Activated naive CD4-positive, alpha-beta T cell treated with anti-CD3 and anti-CD28 coated beads, Interleukin-2, amount 50 U/mL, for 24 hours (primary cell): ENCODE measurements at regions not wholly inside any gene's neighbourhood (a gene's known extent, or its start where the extent isn't known, plus 50 kb on each side); places are given as distances from the start of the nearest gene placed in this dataset.

Experiments
- H3K27ac Mint-ChIP-seq: one replicate; pipeline ENCODE4 v1.8.0; 2021; ENCODE audit warnings: mild to moderate bottlenecking, mixed read lengths
- H3K27me3 Mint-ChIP-seq: one replicate; pipeline ENCODE4 v1.8.0; 2021; ENCODE audit warnings: mixed read lengths
- H3K36me3 Mint-ChIP-seq: one replicate; pipeline ENCODE4 v1.8.0; 2021; ENCODE audit warnings: mixed read lengths
- H3K4me1 Mint-ChIP-seq: one replicate; pipeline ENCODE4 v1.8.0; 2021; ENCODE audit warnings: mixed read lengths
- H3K4me3 Mint-ChIP-seq: one replicate; pipeline ENCODE4 v1.8.0; 2021; ENCODE audit warnings: mild to moderate bottlenecking, mixed read lengths
- H3K9me3 Mint-ChIP-seq: one replicate; pipeline ENCODE4 v1.8.0; 2021; ENCODE audit warnings: mixed read lengths

DNA sequence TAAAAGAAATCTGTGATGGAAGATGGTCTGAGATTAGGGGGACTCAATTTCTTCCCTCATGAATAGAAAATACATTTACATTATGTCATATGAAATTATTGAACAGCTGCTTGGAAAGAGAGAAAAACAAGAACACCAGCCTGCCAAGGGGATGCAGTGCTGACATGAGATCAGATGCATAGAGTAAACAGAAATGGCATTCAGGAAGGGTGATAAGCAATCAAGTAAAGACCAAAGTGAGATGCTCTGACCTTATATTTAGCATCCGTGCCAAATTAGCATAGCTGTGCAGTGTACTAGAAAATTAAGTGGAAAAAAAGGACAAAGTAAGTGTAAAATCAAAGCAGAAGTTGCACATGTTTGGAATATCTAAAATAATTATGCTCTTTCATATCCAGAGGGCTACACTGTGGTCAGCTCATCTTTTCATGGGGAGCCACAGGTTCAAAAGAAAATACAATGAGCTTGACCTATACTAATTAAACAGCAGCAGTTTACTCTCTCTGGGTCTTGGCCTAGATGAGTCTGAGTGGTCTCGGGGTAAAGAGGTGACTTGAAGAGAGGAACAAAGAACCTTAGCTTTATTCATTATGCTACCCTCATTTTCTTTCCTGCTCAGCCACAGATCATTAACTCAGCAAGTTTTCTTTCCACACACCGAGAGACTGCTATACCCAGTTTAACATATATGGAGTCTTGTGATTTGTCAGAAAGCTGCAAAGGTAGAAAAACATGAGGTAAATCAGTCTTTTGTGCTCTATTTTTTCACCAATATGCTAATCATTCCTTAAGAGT is 359.4 kb upstream of the FOXG1 start:
- peaks cover 16% of the 10 kb centered on the region for H3K9me3 Mint-ChIP-seq
- no peaks in the 10 kb centered on the region for H3K27me3 Mint-ChIP-seq
- H3K36me3 Mint-ChIP-seq, result no peaks in the 10 kb centered on the region
- no peaks in the 10 kb centered on the region for H3K4me1 Mint-ChIP-seq
- H3K4me3 Mint-ChIP-seq, result no peak overlapping the region
- H3K27ac Mint-ChIP-seq, result peak overlapping the region; percentile 19

GRCh38 chr14:28407996-28408395 is 358.6 kb upstream of the FOXG1 start:
- Mint-ChIP-seq H3K4me1 (no peaks in the 10 kb centered on the region), H3K36me3 (no peaks in the 10 kb centered on the region), H3K27ac (no peak overlapping the region), H3K4me3 (no peak overlapping the region), H3K27me3 (no peaks in the 10 kb centered on the region), H3K9me3 (peaks cover 16% of the 10 kb centered on the region)

GRCh38 chr14:28412077-28412476 is 354.5 kb upstream of the FOXG1 start:
- Mint-ChIP-seq H3K9me3 (peaks cover 16% of the 10 kb centered on the region), H3K27me3 (no peaks in the 10 kb centered on the region), H3K36me3 (no peaks in the 10 kb centered on the region), H3K27ac (no peak overlapping the region), H3K4me1 (no peaks in the 10 kb centered on the region), H3K4me3 (no peak overlapping the region)

DNA sequence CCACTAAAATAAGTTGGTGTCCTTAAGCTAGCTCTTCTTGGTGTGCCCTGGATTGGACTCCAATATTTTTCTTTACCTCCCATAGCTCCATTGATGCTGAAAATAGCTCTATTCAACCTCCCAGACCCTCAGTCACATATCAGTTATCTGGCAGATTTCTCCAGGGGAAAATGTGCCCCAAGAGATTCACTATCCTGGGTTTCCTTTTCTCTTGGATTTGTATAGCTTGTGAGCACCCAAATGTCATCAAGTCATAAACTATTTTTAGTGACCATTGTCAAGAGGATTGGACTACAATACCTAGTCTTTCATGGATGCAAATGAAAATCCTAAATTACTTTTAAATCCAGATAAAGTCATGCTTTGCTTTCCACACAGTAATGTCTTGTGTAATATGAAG is 339.6 kb upstream of the FOXG1 start:
- Mint-ChIP-seq H3K36me3 (no peaks in the 10 kb centered on the region), H3K4me1 (no peaks in the 10 kb centered on the region), H3K4me3 (no peak overlapping the region), H3K9me3 (peaks cover 8% of the 10 kb centered on the region), H3K27ac (no peak overlapping the region), H3K27me3 (no peaks in the 10 kb centered on the region)

GRCh38 chr14:28436821-28437220 is 329.8 kb upstream of the FOXG1 start:
- peaks cover 10% of the 10 kb centered on the region for H3K9me3 Mint-ChIP-seq
- H3K27ac Mint-ChIP-seq, result no peak overlapping the region
- no peaks in the 10 kb centered on the region for H3K4me1 Mint-ChIP-seq
- H3K27me3 Mint-ChIP-seq, result no peaks in the 10 kb centered on the region
- no peak overlapping the region for H3K4me3 Mint-ChIP-seq
- H3K36me3 Mint-ChIP-seq, result no peaks in the 10 kb centered on the region

GRCh38 chr14:28461389-28461788 is 305.2 kb upstream of the FOXG1 start:
- Mint-ChIP-seq H3K36me3 (no peaks in the 10 kb centered on the region), H3K9me3 (no peaks in the 10 kb centered on the region), H3K27me3 (no peaks in the 10 kb centered on the region), H3K27ac (no peak overlapping the region), H3K4me3 (no peak overlapping the region), H3K4me1 (no peaks in the 10 kb centered on the region)

DNA sequence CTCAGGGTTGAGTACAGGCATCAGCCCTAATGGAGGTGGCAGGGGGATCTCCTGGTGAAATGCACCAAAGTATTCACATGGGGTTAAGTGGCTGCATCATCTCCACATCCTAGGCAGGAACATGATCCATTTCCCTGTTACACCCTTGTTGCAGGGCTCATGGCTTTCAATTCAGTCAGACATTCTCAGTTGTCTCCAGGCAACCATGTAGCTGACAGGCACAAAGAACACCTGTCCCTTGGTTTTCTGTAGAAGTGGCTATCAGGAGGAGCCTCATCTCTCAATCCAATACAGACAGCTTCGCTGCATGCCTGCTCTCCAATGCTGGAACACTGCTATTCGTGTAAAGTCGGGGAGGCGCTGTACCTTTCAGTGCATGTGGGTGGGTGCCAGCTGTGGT is 299.0 kb upstream of the FOXG1 start:
- no peak overlapping the region for H3K4me3 Mint-ChIP-seq
- peaks cover 8% of the 10 kb centered on the region for H3K9me3 Mint-ChIP-seq
- no peaks in the 10 kb centered on the region for H3K27me3 Mint-ChIP-seq
- no peaks in the 10 kb centered on the region for H3K4me1 Mint-ChIP-seq
- no peaks in the 10 kb centered on the region for H3K36me3 Mint-ChIP-seq
- H3K27ac Mint-ChIP-seq, result no peak overlapping the region

DNA sequence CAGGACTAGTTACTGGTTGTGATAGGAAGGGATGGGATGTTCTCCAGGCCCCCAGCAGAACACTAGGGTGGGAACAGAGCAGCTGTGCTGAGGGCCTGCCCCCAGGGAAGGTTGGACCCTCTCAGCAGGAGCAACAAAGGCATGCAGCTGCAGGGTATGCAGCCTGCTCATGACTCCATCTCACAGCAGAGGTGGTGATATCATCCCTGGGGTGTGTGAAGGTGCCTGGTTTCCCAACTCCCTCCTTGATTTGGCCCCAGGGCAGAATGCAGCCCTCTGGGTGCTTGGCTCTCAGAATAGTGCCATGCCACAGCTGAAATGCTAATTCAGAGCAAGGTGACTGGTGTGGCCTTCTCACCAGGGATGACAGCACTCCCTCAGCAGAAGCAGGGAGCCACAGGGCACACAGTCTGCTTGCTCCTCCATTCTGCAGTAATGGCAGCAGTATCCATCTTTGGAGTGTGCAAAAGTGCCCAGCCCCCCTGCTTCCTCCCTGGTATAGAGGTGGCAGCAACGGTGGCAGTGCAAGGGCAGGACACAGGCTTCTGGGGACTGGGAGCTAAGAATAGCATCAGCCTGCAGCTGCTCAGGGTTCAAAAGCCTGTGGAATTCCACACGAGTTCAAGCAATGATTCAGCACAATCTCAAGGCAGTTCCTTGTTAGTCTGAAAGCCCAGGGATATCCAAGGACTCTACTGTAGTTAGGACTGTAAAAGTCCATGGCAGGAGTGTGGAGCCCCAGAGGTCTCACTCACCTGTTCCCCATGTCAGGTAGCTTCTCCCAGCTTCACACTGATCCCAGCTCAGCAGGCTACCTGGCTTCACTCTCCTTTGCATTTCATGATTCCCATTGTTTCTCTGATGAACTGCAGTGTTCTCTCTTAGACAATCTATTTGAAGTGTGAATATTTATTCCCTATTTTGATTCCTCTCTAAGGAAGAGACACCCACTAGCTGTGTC is 298.1 kb upstream of the FOXG1 start:
- Mint-ChIP-seq H3K27ac (no peak overlapping the region), H3K4me3 (no peak overlapping the region), H3K36me3 (no peaks in the 10 kb centered on the region), H3K9me3 (peaks cover 8% of the 10 kb centered on the region), H3K4me1 (no peaks in the 10 kb centered on the region), H3K27me3 (no peaks in the 10 kb centered on the region)

DNA sequence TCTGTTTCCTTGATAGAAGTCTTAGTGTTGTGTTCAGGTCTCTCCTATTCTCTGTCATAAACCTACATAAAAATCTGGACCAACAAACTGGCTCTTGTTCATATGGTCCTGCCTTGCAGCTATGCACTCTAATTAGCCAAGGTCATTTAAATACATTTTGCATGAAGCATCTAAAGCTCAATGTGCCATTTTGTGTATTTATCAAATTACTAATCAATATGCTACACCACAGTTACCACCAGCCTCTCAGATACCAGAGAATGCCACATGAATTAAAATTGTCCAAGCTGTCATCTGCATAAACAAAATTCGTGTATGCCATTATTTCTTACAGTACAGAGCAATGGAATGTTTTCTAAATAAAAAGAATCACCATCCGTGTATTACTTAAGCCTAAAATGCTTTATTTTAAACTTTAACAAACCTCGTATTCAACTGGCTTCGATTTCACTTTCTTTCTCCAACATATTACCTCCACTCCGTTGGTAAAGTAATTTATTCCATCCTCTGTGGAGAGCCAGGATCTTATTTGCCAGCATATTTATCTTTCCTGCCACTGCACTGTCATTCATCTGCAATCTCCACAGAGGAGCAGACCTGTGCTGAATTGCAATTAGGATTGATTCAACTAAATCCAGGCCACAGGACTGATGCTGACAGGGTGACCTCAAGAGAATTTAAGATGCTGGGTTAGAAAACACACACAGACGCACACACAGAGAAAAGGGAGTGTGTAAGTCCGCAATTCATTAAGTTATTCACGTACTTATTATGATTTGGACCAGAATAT is 284.1 kb upstream of the FOXG1 start:
- Mint-ChIP-seq H3K4me1 (no peaks in the 10 kb centered on the region), H3K27me3 (no peaks in the 10 kb centered on the region), H3K36me3 (no peaks in the 10 kb centered on the region), H3K4me3 (no peak overlapping the region), H3K27ac (no peak overlapping the region), H3K9me3 (peaks cover 2% of the 10 kb centered on the region)

GRCh38 chr14:28483506-28483905 is 283.1 kb upstream of the FOXG1 start:
- Mint-ChIP-seq H3K27me3 (no peaks in the 10 kb centered on the region), H3K27ac (no peak overlapping the region), H3K4me3 (no peak overlapping the region), H3K9me3 (peaks cover 6% of the 10 kb centered on the region), H3K36me3 (no peaks in the 10 kb centered on the region), H3K4me1 (no peaks in the 10 kb centered on the region)

DNA sequence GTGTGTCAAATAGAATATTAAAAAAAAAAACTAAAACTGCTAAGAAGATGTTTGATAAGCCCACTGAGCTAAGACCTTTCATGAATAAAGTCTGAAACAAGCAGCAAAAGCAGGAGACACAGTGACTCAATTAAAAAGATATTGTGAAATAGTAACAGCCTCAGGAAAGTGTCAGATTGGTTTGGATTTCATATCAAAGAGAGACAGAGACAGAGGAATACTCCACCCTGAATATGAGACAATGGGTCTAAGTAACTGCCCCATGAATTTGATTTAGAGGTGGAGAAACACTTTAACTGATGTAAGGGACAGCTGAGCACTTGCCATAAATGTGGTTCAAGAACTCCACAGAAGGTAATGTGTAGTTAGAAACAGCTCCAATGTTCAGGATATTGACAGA is 277.9 kb upstream of the FOXG1 start:
- Mint-ChIP-seq H3K27ac (no peak overlapping the region), H3K4me1 (no peaks in the 10 kb centered on the region), H3K9me3 (peaks cover 11% of the 10 kb centered on the region), H3K4me3 (no peak overlapping the region), H3K27me3 (no peaks in the 10 kb centered on the region), H3K36me3 (no peaks in the 10 kb centered on the region)

DNA sequence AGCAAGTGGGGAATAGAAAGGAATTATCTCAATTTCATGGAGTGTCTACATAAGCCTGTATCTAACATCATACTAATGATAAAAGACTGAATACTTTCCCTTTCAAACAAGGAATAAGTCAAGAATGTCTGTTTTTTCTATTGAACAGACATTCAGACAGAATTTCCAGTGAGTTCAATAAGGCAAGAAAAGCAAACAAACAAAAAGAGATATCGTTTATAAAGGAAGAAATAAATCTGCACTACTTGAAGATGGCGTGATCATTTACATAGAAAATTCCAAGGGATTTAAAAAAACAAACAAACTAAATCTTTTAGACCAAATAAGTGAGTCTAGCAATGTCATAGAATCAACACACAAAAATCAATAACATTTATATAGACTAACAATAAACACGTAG is 273.1 kb upstream of the FOXG1 start:
- no peaks in the 10 kb centered on the region for H3K4me1 Mint-ChIP-seq
- no peak overlapping the region for H3K27ac Mint-ChIP-seq
- no peaks in the 10 kb centered on the region for H3K27me3 Mint-ChIP-seq
- peaks cover 5% of the 10 kb centered on the region for H3K9me3 Mint-ChIP-seq
- H3K36me3 Mint-ChIP-seq, result no peaks in the 10 kb centered on the region
- H3K4me3 Mint-ChIP-seq, result no peak overlapping the region

GRCh38 chr14:28494196-28494595 is 272.4 kb upstream of the FOXG1 start:
- Mint-ChIP-seq H3K4me1 (no peaks in the 10 kb centered on the region), H3K9me3 (peaks cover under 1% of the 10 kb centered on the region), H3K27me3 (no peaks in the 10 kb centered on the region), H3K4me3 (no peak overlapping the region), H3K27ac (no peak overlapping the region), H3K36me3 (no peaks in the 10 kb centered on the region)

DNA sequence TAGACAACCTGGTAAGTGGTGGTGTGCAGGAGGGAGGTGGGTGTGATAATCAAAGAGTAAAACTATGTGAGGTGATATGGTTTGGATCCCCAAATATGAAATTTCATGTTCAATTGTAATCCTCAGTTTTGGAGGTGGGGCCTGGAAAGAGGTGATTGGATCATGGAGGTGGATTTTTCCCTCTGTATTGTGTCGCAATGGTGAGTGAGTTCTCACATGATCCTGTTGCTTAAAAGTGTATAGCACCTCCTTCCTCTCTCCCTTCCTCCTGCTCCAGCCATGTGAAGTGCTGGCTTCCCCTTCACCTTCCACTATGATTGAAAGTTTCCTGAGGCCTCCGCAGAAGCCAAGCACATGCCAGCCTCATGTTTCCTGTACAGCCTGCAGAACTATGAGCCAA is 270.2 kb upstream of the FOXG1 start:
- Mint-ChIP-seq H3K27me3 (no peaks in the 10 kb centered on the region), H3K9me3 (no peaks in the 10 kb centered on the region), H3K4me3 (no peak overlapping the region), H3K36me3 (no peaks in the 10 kb centered on the region), H3K4me1 (no peaks in the 10 kb centered on the region), H3K27ac (no peak overlapping the region)

DNA sequence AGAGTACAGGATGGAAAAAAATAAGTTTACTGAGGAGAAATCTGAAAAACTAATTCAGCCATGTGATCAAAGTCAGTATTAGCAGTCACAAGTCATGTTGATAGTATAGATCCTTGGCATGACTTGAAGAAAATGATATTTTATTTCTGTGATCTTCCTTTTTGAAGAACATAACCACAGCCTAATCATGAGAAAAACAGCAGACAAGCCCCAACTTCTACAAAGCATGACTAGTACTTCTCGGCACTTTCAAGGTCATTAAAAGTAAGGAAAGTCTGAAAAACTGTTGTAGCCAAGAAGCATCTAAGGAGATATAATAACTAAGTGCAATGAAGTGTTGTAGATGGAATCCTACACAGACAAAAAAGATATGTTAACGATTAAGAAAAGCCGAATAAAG is 264.1 kb upstream of the FOXG1 start:
- H3K4me1 Mint-ChIP-seq, result no peaks in the 10 kb centered on the region
- H3K27ac Mint-ChIP-seq, result no peak overlapping the region
- no peaks in the 10 kb centered on the region for H3K36me3 Mint-ChIP-seq
- H3K4me3 Mint-ChIP-seq, result no peak overlapping the region
- H3K27me3 Mint-ChIP-seq, result no peaks in the 10 kb centered on the region
- no peaks in the 10 kb centered on the region for H3K9me3 Mint-ChIP-seq
